HFFc6 (cell line): ENCODE measurements at regions not wholly inside any gene's neighbourhood (a gene's known extent, or its start where the extent isn't known, plus 50 kb on each side); places are given as distances from the start of the nearest gene placed in this dataset.

Experiments
- DNase-seq: peaks from one replicate; pipeline ENCODE4 v3.0.0-alpha.2; 2018
- H3K27ac Mint-ChIP-seq: 2 replicates; pipeline ENCODE4 v1.8.0; 2020; ENCODE audit warnings: mild to moderate bottlenecking, mixed read lengths
- H3K27me3 Mint-ChIP-seq: 2 replicates; pipeline ENCODE4 v1.8.0; 2021; ENCODE audit warnings: mild to moderate bottlenecking, moderate library complexity, mixed read lengths; ENCODE audit not compliant: insufficient read depth
- H3K36me3 Mint-ChIP-seq: 2 replicates; pipeline ENCODE4 v1.8.0; 2021; ENCODE audit warnings: low read depth, mixed read lengths
- H3K4me1 Mint-ChIP-seq: 2 replicates; pipeline ENCODE4 v1.8.0; 2020; ENCODE audit warnings: low read depth, mixed read lengths
- H3K4me3 Mint-ChIP-seq: 2 replicates; pipeline ENCODE4 v1.8.0; 2020; ENCODE audit warnings: mild to moderate bottlenecking, moderate library complexity, mixed read lengths
- H3K9me3 Mint-ChIP-seq: 2 replicates; pipeline ENCODE4 v1.8.0; 2020; ENCODE audit warnings: mild to moderate bottlenecking, mixed read lengths
- CTCF ChIP-seq: fragments of 200-600 bp; sonication (generic); IDR thresholded peaks from 2 replicates; pipeline ENCODE4 v1.5.0; 2021; ENCODE audit warnings: antibody characterized with exemption, mild to moderate bottlenecking

- H3K4me1 Mint-ChIP-seq = no peaks in the 10 kb centered on the region
- H3K9me3 Mint-ChIP-seq = peaks cover 3% of the 10 kb centered on the region; the same call in 1 of the 2 replicates
- TF ChIP-seq CTCF = no peak
- no peak overlapping the region for H3K27ac Mint-ChIP-seq
- no peaks in the 10 kb centered on the region; the same call in 1 of the 2 replicates for H3K36me3 Mint-ChIP-seq
- no peak for DNase-seq
- no peak overlapping the region for H3K4me3 Mint-ChIP-seq
- no peaks in the 10 kb centered on the region for H3K27me3 Mint-ChIP-seq
Measured at GRCh38 chr13:70357031-70357430, 248.8 kb upstream of the KLHL1 start.

GRCh38 chr13:70353096-70353495 lies 244.8 kb upstream of the KLHL1 start:
- Mint-ChIP-seq H3K4me1 (no peaks in the 10 kb centered on the region), H3K9me3 (peaks cover 15% of the 10 kb centered on the region), H3K36me3 (no peaks in the 10 kb centered on the region; the same call in 1 of the 2 replicates), H3K27me3 (no peaks in the 10 kb centered on the region), H3K27ac (no peak overlapping the region), H3K4me3 (no peak overlapping the region)
- no peak for DNase-seq
- TF ChIP-seq CTCF = no peak

- no peak for DNase-seq
- H3K4me1 Mint-ChIP-seq = no peaks in the 10 kb centered on the region
- no peak overlapping the region for H3K4me3 Mint-ChIP-seq
- H3K36me3 Mint-ChIP-seq = no peaks in the 10 kb centered on the region
- H3K27ac Mint-ChIP-seq = no peak overlapping the region
- H3K27me3 Mint-ChIP-seq = no peaks in the 10 kb centered on the region
- peaks cover 19% of the 10 kb centered on the region for H3K9me3 Mint-ChIP-seq
- no peak for TF ChIP-seq CTCF
Measured at GRCh38 chr13:70347947-70348620, 239.8 kb upstream of the KLHL1 start.

GRCh38 chr13:70339738-70340137 lies 231.5 kb upstream of the KLHL1 start:
- no peak overlapping the region for H3K4me3 Mint-ChIP-seq
- no peaks in the 10 kb centered on the region for H3K4me1 Mint-ChIP-seq
- no peak overlapping the region for H3K27ac Mint-ChIP-seq
- H3K9me3 Mint-ChIP-seq = peaks cover 26% of the 10 kb centered on the region
- H3K27me3 Mint-ChIP-seq = no peaks in the 10 kb centered on the region; the same call in 1 of the 2 replicates
- TF ChIP-seq CTCF = peak; percentile 41; the same call in 1 of the 2 replicates
- DNase-seq = no peak
- no peaks in the 10 kb centered on the region for H3K36me3 Mint-ChIP-seq

- no peak overlapping the region for H3K4me3 Mint-ChIP-seq
- no peak for DNase-seq
- no peaks in the 10 kb centered on the region for H3K36me3 Mint-ChIP-seq
- TF ChIP-seq CTCF = no peak
- H3K9me3 Mint-ChIP-seq = peaks cover 27% of the 10 kb centered on the region
- no peak overlapping the region for H3K27ac Mint-ChIP-seq
- no peaks in the 10 kb centered on the region; the same call in 1 of the 2 replicates for H3K27me3 Mint-ChIP-seq
- no peaks in the 10 kb centered on the region for H3K4me1 Mint-ChIP-seq
Measured at GRCh38 chr13:70338609-70339008, 230.4 kb upstream of the KLHL1 start.
